ENCODE measurements at regions not wholly inside any gene's neighbourhood (a gene's known extent, or its start where the extent isn't known, plus 50 kb on each side); places are given as distances from the start of the nearest gene placed in this dataset.

- WGBS, 2 donors, result 48 to 81% methylated on average over 3 of the region's 3 CpGs
- Histone ChIP-seq H3K36me3 (ENCODE audit: low read depth, missing control alignments) (no peaks in the 10 kb centered on the region), H3K9me3 (no peaks in the 10 kb centered on the region), H3K4me3 (no peak overlapping the region), H3K27me3 (no peaks in the 10 kb centered on the region), H3K27ac (no peak overlapping the region), H3K4me1 (no peaks in the 10 kb centered on the region)
- intact Hi-C loops (cut with DNase I; ENCODE audit: low total_unique reads), result no loop called here
- no peak for TF ChIP-seq POLR2A (IDR thresholded peaks at IDR 0.05)
- no peak for TF ChIP-seq CTCF (IDR thresholded peaks at IDR 0.05)
- DNase-seq, result no peak
Measured at GRCh38 chr2:82852787-82853186, 1606.3 kb downstream of the SUCLG1 start.

GRCh38 chr2:82848285-82848684 lies 1610.8 kb downstream of the SUCLG1 start:
- no peak for DNase-seq
- Histone ChIP-seq H3K4me1 (no peaks in the 10 kb centered on the region), H3K4me3 (no peak overlapping the region), H3K27ac (no peak overlapping the region), H3K36me3 (ENCODE audit: low read depth, missing control alignments) (no peaks in the 10 kb centered on the region), H3K27me3 (no peaks in the 10 kb centered on the region), H3K9me3 (no peaks in the 10 kb centered on the region)
- TF ChIP-seq CTCF (IDR thresholded peaks at IDR 0.05) (no peak), POLR2A (IDR thresholded peaks at IDR 0.05) (no peak)
- intact Hi-C loops (cut with DNase I; ENCODE audit: low total_unique reads), result no loop called here
- 73 to 94% methylated on average over 10 of the region's 10 CpGs for WGBS, 2 donors

GRCh38 chr2:82839036-82839435 lies 1620.0 kb downstream of the SUCLG1 start:
- Histone ChIP-seq H3K9me3 (no peaks in the 10 kb centered on the region), H3K36me3 (ENCODE audit: low read depth, missing control alignments) (no peaks in the 10 kb centered on the region), H3K4me3 (no peak overlapping the region), H3K27me3 (no peaks in the 10 kb centered on the region), H3K4me1 (no peaks in the 10 kb centered on the region), H3K27ac (no peak overlapping the region)
- TF ChIP-seq POLR2A (IDR thresholded peaks at IDR 0.05) (no peak), CTCF (IDR thresholded peaks at IDR 0.05) (no peak)
- WGBS, 2 donors, result 75 to 76% methylated on average over 4 of the region's 4 CpGs
- intact Hi-C loops (cut with DNase I; ENCODE audit: low total_unique reads), result no loop called here
- no peak for DNase-seq

GRCh38 chr2:82837588-82838304 lies 1621.3 kb downstream of the SUCLG1 start:
- Histone ChIP-seq H3K27me3 (no peaks in the 10 kb centered on the region), H3K4me1 (no peaks in the 10 kb centered on the region), H3K9me3 (no peaks in the 10 kb centered on the region), H3K36me3 (ENCODE audit: low read depth, missing control alignments) (no peaks in the 10 kb centered on the region), H3K4me3 (no peak overlapping the region), H3K27ac (no peak overlapping the region)
- no peak for TF ChIP-seq POLR2A (IDR thresholded peaks at IDR 0.05)
- no peak for TF ChIP-seq CTCF (IDR thresholded peaks at IDR 0.05)
- DNase-seq, result no peak
- 83 to 86% methylated on average over 3 of the region's 3 CpGs for WGBS, 2 donors
- intact Hi-C loops (cut with DNase I; ENCODE audit: low total_unique reads), result no loop called here

- no peak for DNase-seq
- Histone ChIP-seq H3K36me3 (ENCODE audit: low read depth, missing control alignments) (no peaks in the 10 kb centered on the region), H3K4me3 (no peak overlapping the region), H3K4me1 (no peaks in the 10 kb centered on the region), H3K27me3 (no peaks in the 10 kb centered on the region), H3K27ac (no peak overlapping the region), H3K9me3 (no peaks in the 10 kb centered on the region)
- TF ChIP-seq CTCF (IDR thresholded peaks at IDR 0.05) (no peak), POLR2A (IDR thresholded peaks at IDR 0.05) (no peak)
- intact Hi-C loops (cut with DNase I; ENCODE audit: low total_unique reads), result no loop called here
- 75 to 83% methylated on average over 1 of the region's 1 CpG for WGBS, 2 donors
Measured at GRCh38 chr2:82834893-82835292, 1624.2 kb downstream of the SUCLG1 start.

All from testis (tissue), 2 donors.